OCI-LY7 (cell line): ENCODE measurements at regions not wholly inside any gene's neighbourhood (a gene's known extent, or its start where the extent isn't known, plus 50 kb on each side); places are given as distances from the start of the nearest gene placed in this dataset.

ENCODE experiments used
- CTCF ChIP-seq: fragments of 200-600 bp; sonication (generic); conservative IDR thresholded peaks from 2 replicates; pipeline ENCODE4 v1.5.1; 2014; ENCODE audit warnings: mild to moderate bottlenecking, antibody characterized with exemption, low read length, moderate library complexity, mixed read lengths
- EZH2phosphoT487 ChIP-seq: fragments of 200-600 bp; sonication (generic); IDR thresholded peaks from 2 replicates; pipeline ENCODE4 v1.6.1; 2018; ENCODE audit warnings: low read depth, borderline replicate concordance, mild to moderate bottlenecking, mixed run types, antibody characterized with exemption, low read length, moderate library complexity, mixed read lengths

- no peak for TF ChIP-seq CTCF
- no peak for TF ChIP-seq EZH2phosphoT487
Observed at GRCh38 chr7:51647931-51648351, 331.3 kb upstream of the COBL start.
